ENCODE measurements at regions not wholly inside any gene's neighbourhood (a gene's known extent, or its start where the extent isn't known, plus 50 kb on each side); places are given as distances from the start of the nearest gene placed in this dataset.

GRCh38 chr2:142750858-142751257 lies 126.6 kb upstream of the KYNU start:
- WGBS, 4 donors, result 24 to 51% (median 39%) methylated on average over 2 of the region's 2 CpGs
- H3K27me3 ChIP-seq, result no peaks in the 10 kb centered on the region
- TF ChIP-seq CTCF (IDR thresholded peaks at IDR 0.05) (no peak), POLR2A (IDR thresholded peaks at IDR 0.05) (no peak)

GRCh38 chr2:142748559-142749099 lies 128.8 kb upstream of the KYNU start:
- Histone ChIP-seq H3K9me3 (replicated peaks in 1 of 3) (no peaks in the 10 kb centered on the region), H3K4me1 (replicated peaks in 1 of 2) (peaks cover 0 to 14% of the 10 kb centered on the region in 2 donors), H3K27me3 (no peaks in the 10 kb centered on the region), H3K4me3 (no peak overlapping the region), H3K36me3 (replicated peaks in 1 of 2) (no peaks in the 10 kb centered on the region), H3K27ac (no peak overlapping the region)
- no peak for DNase-seq
- TF ChIP-seq POLR2A (IDR thresholded peaks at IDR 0.05), result no peak
- TF ChIP-seq CTCF (IDR thresholded peaks at IDR 0.05), result no peak
- intact Hi-C loops (cut with DNase I), result no loop called here
- 91 to 96% (median 94%) methylated on average over 14 of the region's 14 CpGs for whole genome bisulfite sequencing, 4 donors

More at GRCh38 chr2:142750858-142751257, 126.6 kb upstream of the KYNU start:
- intact Hi-C loops (cut with DNase I), result no loop called here
- no peak for DNase-seq
- Histone ChIP-seq H3K4me1 (replicated peaks in 1 of 2) (peaks cover 0 to 3% of the 10 kb centered on the region in 2 donors), H3K27ac (no peak overlapping the region), H3K4me3 (no peak overlapping the region), H3K9me3 (replicated peaks in 1 of 3) (no peaks in the 10 kb centered on the region), H3K36me3 (replicated peaks in 1 of 2) (no peaks in the 10 kb centered on the region)

GRCh38 chr2:142745691-142746090 lies 131.8 kb upstream of the KYNU start:
- Histone ChIP-seq H3K27me3 (no peaks in the 10 kb centered on the region), H3K27ac (peak overlapping the region in 3 of 5 donors; percentile 8 to 18 (median 14)), H3K36me3 (replicated peaks in 1 of 2) (no peaks in the 10 kb centered on the region), H3K4me3 (no peak overlapping the region), H3K4me1 (replicated peaks in 1 of 2) (peaks cover 0 to 14% of the 10 kb centered on the region in 2 donors), H3K9me3 (replicated peaks in 1 of 3) (no peaks in the 10 kb centered on the region)
- intact Hi-C loops (cut with DNase I), result no loop called here
- 22 to 36% (median 32%) methylated on average over 4 of the region's 4 CpGs for WGBS, 4 donors
- TF ChIP-seq POLR2A (IDR thresholded peaks at IDR 0.05) (no peak), CTCF (IDR thresholded peaks at IDR 0.05) (no peak)
- DNase-seq, result peak; percentile 61 to 89 (median 78)

- Histone ChIP-seq H3K4me3 (no peak overlapping the region), H3K4me1 (replicated peaks in 1 of 2) (peaks cover 0 to 14% of the 10 kb centered on the region in 2 donors), H3K36me3 (replicated peaks in 1 of 2) (no peaks in the 10 kb centered on the region), H3K27me3 (no peaks in the 10 kb centered on the region), H3K27ac (no peak overlapping the region), H3K9me3 (replicated peaks in 1 of 3) (no peaks in the 10 kb centered on the region)
- WGBS, 4 donors, result 75 to 79% (median 77%) methylated on average over 5 of the region's 5 CpGs
- DNase-seq, result no peak
- intact Hi-C loops (cut with DNase I), result no loop called here
- TF ChIP-seq CTCF (IDR thresholded peaks at IDR 0.05) (no peak), POLR2A (IDR thresholded peaks at IDR 0.05) (no peak)
These were observed 134.9 kb upstream of the KYNU start for GRCh38 chr2:142742371-142743214.

Data from adrenal gland (tissue), 9 donors.